HEK293T (cell line): ENCODE measurements at regions not wholly inside any gene's neighbourhood (a gene's known extent, or its start where the extent isn't known, plus 50 kb on each side); places are given as distances from the start of the nearest gene placed in this dataset.

Experiments used
- BHLHE40 ChIP-seq: fragments of 450-650 bp; IDR thresholded peaks from 2 replicates; pipeline ENCODE4 v1.6.1; 2016; ENCODE audit warnings: mild to moderate bottlenecking, moderate library complexity, borderline replicate concordance
- CTBP1 ChIP-seq: fragments of 450-650 bp; IDR thresholded peaks from 2 replicates; pipeline ENCODE4 v1.6.1; 2016; ENCODE audit warnings: borderline replicate concordance
- HDGF ChIP-seq: fragments of 450-650 bp; IDR thresholded peaks from 2 replicates; pipeline ENCODE4 v1.6.1; 2017; ENCODE audit warnings: antibody characterized with exemption, borderline replicate concordance
- SP1 ChIP-seq: fragments of 450-650 bp; IDR thresholded peaks from 2 replicates; pipeline ENCODE4 v1.6.1; 2017
- ZNF384 ChIP-seq: fragments of 450-650 bp; IDR thresholded peaks from 2 replicates; pipeline ENCODE4 v1.6.1; 2016

DNA sequence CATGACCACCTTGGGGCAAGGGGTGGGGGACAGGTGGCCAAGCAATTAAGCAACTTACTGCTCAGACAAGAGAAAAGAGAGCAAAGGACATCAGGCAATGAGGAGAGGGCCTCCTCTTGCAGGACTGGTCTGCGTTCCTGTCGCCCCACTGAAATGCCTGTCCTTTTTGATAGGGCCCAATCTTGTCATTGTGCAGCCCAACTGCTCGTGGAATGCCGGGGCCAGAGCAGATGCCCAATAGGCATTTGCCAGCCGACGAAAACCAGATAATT is 104.5 kb upstream of the SH3BP4 start:
- TF ChIP-seq SP1 (no peak), HDGF (no peak), ZNF384 (no peak), BHLHE40 (no peak), CTBP1 (no peak)
